ENCODE measurements at regions not wholly inside any gene's neighbourhood (a gene's known extent, or its start where the extent isn't known, plus 50 kb on each side); places are given as distances from the start of the nearest gene placed in this dataset.
"Not testable (repeated sequence)": the region's sequence is repeated elsewhere in the genome, so short reads cannot be mapped to it uniquely, and the experiment has no call there.

DNA sequence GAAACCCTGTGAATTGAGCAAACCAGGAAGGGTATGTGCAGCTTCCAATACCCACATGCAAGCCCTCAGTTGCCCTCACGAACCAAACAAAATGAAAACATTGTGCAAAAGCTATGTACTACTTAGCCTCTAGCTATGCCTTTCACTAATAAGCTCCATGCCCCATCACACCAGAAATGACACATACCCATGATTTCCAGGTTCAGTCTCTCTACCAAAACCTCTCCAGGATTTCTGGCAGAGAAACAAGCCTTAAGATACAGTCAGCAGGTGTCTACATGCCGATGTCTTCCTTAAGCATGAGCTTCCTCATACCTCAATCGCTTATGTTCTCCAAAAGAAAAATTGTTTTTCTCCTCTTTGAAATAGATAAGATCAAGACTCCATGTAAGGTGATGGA is 527.8 kb upstream of the AUTS2 start:
- intact Hi-C loops (cut with DNase I; ENCODE audit: low total_unique reads), result no loop called here
- Histone ChIP-seq H3K4me1 (no peaks in the 10 kb centered on the region), H3K27me3 (no peaks in the 10 kb centered on the region), H3K9me3 (peaks cover 0 to 23% (median 15%) of the 10 kb centered on the region in 4 donors), H3K4me3 (no peak overlapping the region), H3K36me3 (no peaks in the 10 kb centered on the region), H3K27ac (no peak overlapping the region)
- DNase-seq, result no peak
- no peak for TF ChIP-seq EP300 (IDR thresholded peaks at IDR 0.05)
- 80 to 89% (median 85%) methylated on average over 3 of the region's 3 CpGs for WGBS, 5 donors

DNA sequence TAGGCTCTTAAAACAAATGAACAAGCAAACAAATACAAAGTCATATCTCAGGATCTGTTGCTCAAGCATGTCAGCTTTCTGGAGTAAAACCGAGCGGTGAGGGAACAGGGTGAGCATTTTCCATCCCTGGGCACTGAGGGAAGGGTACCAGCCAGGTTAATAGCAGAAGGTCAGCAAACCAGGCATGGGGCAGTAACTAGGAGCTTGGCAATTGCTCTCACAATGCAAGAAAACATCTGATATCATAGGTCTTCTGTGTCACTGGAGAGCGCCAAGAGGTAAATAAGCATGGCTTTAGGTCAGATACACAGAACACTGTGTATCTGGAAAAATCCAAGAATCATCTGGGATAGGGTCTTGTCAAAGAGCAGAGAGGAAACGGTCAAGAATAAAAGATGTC is 521.7 kb upstream of the AUTS2 start:
- TF ChIP-seq, protein P1, sequence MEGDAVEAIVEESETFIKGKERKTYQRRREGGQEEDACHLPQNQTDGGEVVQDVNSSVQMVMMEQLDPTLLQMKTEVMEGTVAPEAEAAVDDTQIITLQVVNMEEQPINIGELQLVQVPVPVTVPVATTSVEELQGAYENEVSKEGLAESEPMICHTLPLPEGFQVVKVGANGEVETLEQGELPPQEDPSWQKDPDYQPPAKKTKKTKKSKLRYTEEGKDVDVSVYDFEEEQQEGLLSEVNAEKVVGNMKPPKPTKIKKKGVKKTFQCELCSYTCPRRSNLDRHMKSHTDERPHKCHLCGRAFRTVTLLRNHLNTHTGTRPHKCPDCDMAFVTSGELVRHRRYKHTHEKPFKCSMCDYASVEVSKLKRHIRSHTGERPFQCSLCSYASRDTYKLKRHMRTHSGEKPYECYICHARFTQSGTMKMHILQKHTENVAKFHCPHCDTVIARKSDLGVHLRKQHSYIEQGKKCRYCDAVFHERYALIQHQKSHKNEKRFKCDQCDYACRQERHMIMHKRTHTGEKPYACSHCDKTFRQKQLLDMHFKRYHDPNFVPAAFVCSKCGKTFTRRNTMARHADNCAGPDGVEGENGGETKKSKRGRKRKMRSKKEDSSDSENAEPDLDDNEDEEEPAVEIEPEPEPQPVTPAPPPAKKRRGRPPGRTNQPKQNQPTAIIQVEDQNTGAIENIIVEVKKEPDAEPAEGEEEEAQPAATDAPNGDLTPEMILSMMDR (IDR thresholded peaks at IDR 0.05), result no peak
- TF ChIP-seq EP300 (IDR thresholded peaks at IDR 0.05) (no peak), POLR2AphosphoS5 (IDR thresholded peaks at IDR 0.05) (no peak), POLR2A (IDR thresholded peaks at IDR 0.05) (no peak)
- 70 to 88% (median 79%) methylated on average over 4 of the region's 4 CpGs for WGBS, 5 donors

DNA sequence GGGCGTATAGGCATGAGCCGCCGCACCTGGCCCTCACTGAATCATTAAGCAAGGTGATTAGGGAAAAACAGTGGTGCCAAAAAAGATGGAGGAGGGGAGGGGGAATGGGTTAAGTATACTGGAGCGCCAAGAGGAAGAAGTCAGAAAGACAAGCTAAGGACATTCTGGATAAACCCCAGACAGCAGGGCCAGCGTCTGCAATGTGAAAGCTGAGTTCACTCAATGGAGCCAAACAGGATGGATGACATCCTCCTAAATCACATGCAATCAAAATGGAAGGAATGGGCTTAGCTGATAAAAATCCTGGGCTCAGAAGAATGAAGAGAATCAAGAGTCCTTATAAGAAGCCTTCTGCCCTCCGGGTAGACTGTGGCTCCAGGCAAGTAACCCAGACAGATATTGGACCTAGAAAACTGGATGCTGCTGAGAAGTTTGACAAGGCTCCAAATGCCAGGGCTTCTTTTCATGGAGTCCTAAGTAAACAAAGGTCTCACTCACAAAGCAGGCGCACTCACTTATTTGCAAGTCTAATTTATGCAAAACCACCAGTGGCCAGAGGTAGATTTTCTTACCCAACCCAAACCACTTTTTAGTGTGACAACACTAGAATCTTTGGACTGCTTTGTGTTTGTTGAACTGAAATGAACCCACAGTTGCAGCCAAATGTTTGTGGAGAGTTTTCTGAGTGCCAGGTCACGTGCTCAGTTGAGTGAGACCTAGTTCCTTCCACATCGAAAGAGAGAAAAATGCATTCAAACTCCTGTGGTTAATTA is 519.1 kb upstream of the AUTS2 start:
- Histone ChIP-seq H3K4me1 (peaks cover 0 to 14% (median 4%) of the 10 kb centered on the region in 4 donors), H3K36me3 (no peaks in the 10 kb centered on the region), H3K27me3 (no peaks in the 10 kb centered on the region), H3K27ac (no peak overlapping the region), H3K4me3 (no peak overlapping the region), H3K9me3 (peaks cover 0 to 15% (median 6%) of the 10 kb centered on the region in 4 donors)
- peak in 1 of 2 donors; percentile 58 for DNase-seq
- WGBS, 5 donors, result 60 to 76% (median 64%) methylated on average over 9 of the region's 9 CpGs
- intact Hi-C loops (cut with DNase I; ENCODE audit: low total_unique reads), result no loop called here
- TF ChIP-seq POLR2A (IDR thresholded peaks at IDR 0.05), result no peak

More for the DNA sequence above, 521.7 kb upstream of the AUTS2 start:
- Histone ChIP-seq H3K9me3 (peaks cover 0 to 22% (median 7%) of the 10 kb centered on the region in 4 donors), H3K4me1 (peaks cover 0 to 14% (median 4%) of the 10 kb centered on the region in 4 donors), H3K27me3 (no peaks in the 10 kb centered on the region), H3K36me3 (no peaks in the 10 kb centered on the region), H3K4me3 (no peak overlapping the region), H3K27ac (no peak overlapping the region)
- intact Hi-C loops (cut with DNase I; ENCODE audit: low total_unique reads), result no loop called here
- DNase-seq, result no peak

DNA sequence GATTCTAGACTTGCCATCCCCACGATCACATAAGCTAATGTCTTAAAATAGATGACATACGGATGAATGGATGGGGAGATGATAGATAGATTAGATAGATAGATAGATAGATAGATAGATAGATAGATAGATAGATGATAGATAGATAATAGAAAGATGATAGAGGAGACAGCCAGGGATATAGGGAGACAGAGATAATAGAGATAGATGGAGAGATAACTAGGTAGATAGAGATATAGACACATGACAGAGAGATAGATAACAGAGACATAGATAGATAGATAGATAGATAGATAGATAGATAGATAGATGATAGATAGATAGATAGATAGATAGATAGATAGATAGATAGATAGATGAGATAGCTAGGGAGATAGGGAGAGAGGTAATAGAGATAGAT is 511.0 kb upstream of the AUTS2 start:
- H3K36me3 ChIP-seq; intact Hi-C loops (cut with DNase I; ENCODE audit: low total_unique reads); H3K27me3 ChIP-seq; H3K9me3 ChIP-seq; DNase-seq; H3K27ac ChIP-seq; H3K4me3 ChIP-seq; H3K4me1 ChIP-seq: not testable (repeated sequence)
- 91 to 93% (median 92%) methylated on average over 2 of the region's 2 CpGs for WGBS, 5 donors

DNA sequence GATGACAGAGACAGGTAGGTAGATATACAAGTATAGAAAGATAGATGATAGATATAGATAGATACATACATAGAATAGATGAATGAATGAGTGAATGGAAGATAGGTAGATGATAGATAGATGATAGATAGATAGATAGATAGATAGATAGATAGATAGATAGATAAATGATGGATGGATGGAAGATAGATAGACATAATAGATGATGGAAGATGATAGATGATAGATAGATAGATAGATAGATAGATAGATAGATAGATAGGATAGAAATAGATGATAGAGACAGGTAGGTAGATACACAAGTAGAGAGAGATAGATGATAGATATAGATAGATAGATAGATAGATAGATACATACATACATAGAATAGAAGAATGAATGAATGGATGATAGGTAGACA is 510.1 kb upstream of the AUTS2 start:
- Histone ChIP-seq H3K27ac (no peak overlapping the region), H3K27me3 (no peaks in the 10 kb centered on the region), H3K36me3 (no peaks in the 10 kb centered on the region), H3K4me3 (no peak overlapping the region), H3K9me3 (peaks cover 0 to 7% (median 4%) of the 10 kb centered on the region in 4 donors), H3K4me1 (no peaks in the 10 kb centered on the region)
- intact Hi-C loops (cut with DNase I; ENCODE audit: low total_unique reads), result no loop called here
- DNase-seq, result no peak
- TF ChIP-seq POLR2A (IDR thresholded peaks at IDR 0.05) (no peak), POLR2AphosphoS5 (IDR thresholded peaks at IDR 0.05) (no peak), EP300 (IDR thresholded peaks at IDR 0.05) (no peak)
- TF ChIP-seq, protein P1 (IDR thresholded peaks at IDR 0.05), result no peak

DNA sequence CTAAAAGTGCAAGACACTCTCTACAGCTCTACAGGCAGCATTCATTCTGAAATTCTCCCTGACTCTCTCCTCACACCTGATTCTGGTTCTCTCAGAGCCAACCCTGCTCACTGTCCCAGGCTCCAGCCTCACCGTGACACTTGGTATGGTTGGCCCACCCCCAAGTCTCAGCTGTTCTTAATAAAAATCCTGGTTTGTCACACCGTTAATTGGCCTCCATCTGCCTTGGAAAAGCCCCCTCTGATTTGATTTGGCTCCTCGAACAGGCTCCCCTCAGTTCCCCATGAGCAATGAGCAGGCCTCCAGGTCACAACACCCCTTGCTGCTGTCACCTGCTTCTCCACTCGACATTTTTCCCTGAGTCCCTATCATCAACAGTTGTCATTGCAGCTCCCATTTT is 507.3 kb upstream of the AUTS2 start:
- H3K27ac ChIP-seq, result no peak overlapping the region
- DNase-seq, result no peak
- 64 to 73% (median 68%) methylated on average over 4 of the region's 4 CpGs for whole genome bisulfite sequencing, 5 donors
- no peaks in the 10 kb centered on the region for H3K27me3 ChIP-seq
- H3K4me1 ChIP-seq, result no peaks in the 10 kb centered on the region
- peaks cover 0 to 20% (median 13%) of the 10 kb centered on the region in 4 donors for H3K9me3 ChIP-seq
- TF ChIP-seq EP300 (IDR thresholded peaks at IDR 0.05), result no peak
- TF ChIP-seq, protein P1 (IDR thresholded peaks at IDR 0.05), result no peak
- TF ChIP-seq POLR2A (IDR thresholded peaks at IDR 0.05), result no peak
- TF ChIP-seq POLR2AphosphoS5 (IDR thresholded peaks at IDR 0.05), result no peak
- intact Hi-C loops (cut with DNase I; ENCODE audit: low total_unique reads), result no loop called here
- no peak overlapping the region for H3K4me3 ChIP-seq
- H3K36me3 ChIP-seq, result no peaks in the 10 kb centered on the region
